K562 (cell line): ENCODE measurements at regions not wholly inside any gene's neighbourhood (a gene's known extent, or its start where the extent isn't known, plus 50 kb on each side); places are given as distances from the start of the nearest gene placed in this dataset.

ENCODE experiments used
- ATAC-seq: fragments of 200-7000 bp; cut with Tn5 transposase; 3 replicates; pipeline ENCODE4 v1.9.1; 2020; ENCODE audit warnings: moderate library complexity
- BruUV-seq: library from RNA; stranded (reverse); fragments of 400-500 nt; replicated peaks from 2 replicates; lab custom pipeline; 2021; lab: Mats Ljungman, UMichigan
- CTCF ChIA-PET: fragments of 300-600 bp; formaldehyde crosslinking; extraction: SDS; loops from one replicate; lab custom pipeline; 2021; ENCODE audit warnings: low intra/inter-chr PET ratio; lab: Yijun Ruan, JAX
- POLR2A ChIA-PET: fragments of 300-600, 350-650 bp; sonication (Branson Sonifier 250); formaldehyde crosslinking; extraction: SDS; loops from one replicate; lab custom pipeline; 2021; ENCODE audit warnings: antibody characterized with exemption, inconsistent platforms; lab: Yijun Ruan, JAX
- DNase-seq, 4 experiments: peaks; one replicate each; pipeline versions ENCODE4 v3.0.0 to v3.0.0-alpha.2; 2011 to 2018; ENCODE audit warnings: low spot score in 3 of 4, mixed read lengths in 3 of 4; ENCODE audit errors: extremely low read depth in 1 of 4
- FAIRE-seq: peaks from 2 replicates; lab custom pipeline; 2011; peaks lifted over from hg19 to GRCh38; lab: Jason Lieb, UNC
- H2AFZ ChIP-seq: 2 replicates; pipeline ENCODE4 v1.6.0; 2011; ENCODE audit warnings: low read depth, low read length, control low read depth, inconsistent platforms
- H3K27ac ChIP-seq: fragments of 200-600 bp; 3 replicates; pipeline ENCODE4 v1.8.0; 2011; ENCODE audit warnings: low read depth, mild to moderate bottlenecking, control low read depth, inconsistent platforms, low read length, moderate library complexity, mixed read lengths; ENCODE audit errors: extremely low read depth
- H3K27me3 ChIP-seq, 2 experiments: fragments of 300-600 bp in 1 of 2; 2 replicates in 1 of 2; 3 replicates in 1 of 2; pipeline versions ENCODE4 v1.6.0 to v1.8.0; 2011; ENCODE audit warnings: inconsistent platforms in 2 of 2, low read length in 2 of 2, mild to moderate bottlenecking in 1 of 2, mixed read lengths in 1 of 2, moderate library complexity in 1 of 2; ENCODE audit not compliant: control insufficient read depth in 2 of 2, insufficient read depth in 2 of 2
- H3K36me3 ChIP-seq: fragments of 300-600 bp; 3 replicates; pipeline ENCODE4 v1.8.0; 2011; ENCODE audit warnings: mild to moderate bottlenecking, low read length, inconsistent platforms; ENCODE audit not compliant: control insufficient read depth, insufficient read depth
- H3K4me1 ChIP-seq, 2 experiments: fragments of 200-600 bp in 1 of 2; replicated peaks in 1 of 2; 2 replicates in 1 of 2; 3 replicates in 1 of 2; pipeline versions ENCODE4 v1.5.1 to v1.8.0; 2011; ENCODE audit warnings: inconsistent platforms in 2 of 2, low read length in 2 of 2, mild to moderate bottlenecking in 1 of 2, mixed read lengths in 1 of 2, moderate library complexity in 1 of 2; ENCODE audit not compliant: control insufficient read depth in 2 of 2, insufficient read depth in 2 of 2
- H3K4me2 ChIP-seq: 2 replicates; pipeline ENCODE4 v1.6.1; 2011; ENCODE audit warnings: low read length, control low read depth, inconsistent platforms, mixed read lengths; ENCODE audit not compliant: insufficient read depth
- H3K4me3 ChIP-seq: fragments of 200-600 bp; sonication (generic), shearing (Covaris generic); 2 replicates; pipeline ENCODE4 v1.5.1; 2016; ENCODE audit warnings: control low read depth, inconsistent platforms
- H3K79me2 ChIP-seq: fragments of 200-600 bp; 3 replicates; pipeline ENCODE4 v1.8.0; 2011; ENCODE audit warnings: low read length, inconsistent platforms; ENCODE audit not compliant: control insufficient read depth, insufficient read depth
- H3K9ac ChIP-seq, 2 experiments: 2 replicates each; pipeline versions ENCODE4 v1.6.0 to v1.6.1; 2011; ENCODE audit warnings: low read depth in 2 of 2, low read length in 2 of 2, control low read depth in 1 of 2, inconsistent platforms in 1 of 2, mild to moderate bottlenecking in 1 of 2, mixed read lengths in 1 of 2; ENCODE audit not compliant: insufficient read depth in 1 of 2
- H3K9me1 ChIP-seq: one replicate; pipeline ENCODE4 v1.6.0; 2011; ENCODE audit warnings: inconsistent platforms, mild to moderate bottlenecking, low read length, moderate library complexity; ENCODE audit not compliant: control insufficient read depth, insufficient read depth
- H3K9me3 ChIP-seq: replicated peaks from 2 replicates; pipeline ENCODE4 v1.5.1; 2011; ENCODE audit warnings: low read depth, low read length, inconsistent platforms; ENCODE audit not compliant: control insufficient read depth, insufficient read depth
- H4K20me1 ChIP-seq: replicated peaks from 2 replicates; pipeline ENCODE4 v1.6.1; 2011; ENCODE audit warnings: low read length, inconsistent platforms, mixed read lengths; ENCODE audit not compliant: control insufficient read depth, insufficient read depth
- BHLHE40 ChIP-seq: IDR thresholded peaks from 2 replicates; pipeline ENCODE4 v1.6.1; 2011; ENCODE audit warnings: low read length, improper control_type of control experiment
- CTBP1 ChIP-seq: fragments of 450-650 bp; IDR thresholded peaks from 2 replicates; pipeline ENCODE4 v1.6.1; 2016; ENCODE audit warnings: borderline replicate concordance
- FOXK2 ChIP-seq, 2 experiments: fragments of 450-650 bp; IDR thresholded peaks in 1 of 2; conservative IDR thresholded peaks in 1 of 2; 2 replicates each; pipeline ENCODE4 v1.6.1; 2016; ENCODE audit warnings: low read depth in 2 of 2, mild to moderate bottlenecking in 1 of 2
- FOXP1 ChIP-seq: sonication (generic); formaldehyde crosslinking; IDR thresholded peaks from 2 replicates; pipeline ENCODE4 v1.8.0; 2022; ENCODE audit warnings: mild to moderate bottlenecking, missing genetic modification reagents
- MAZ ChIP-seq, 2 experiments: fragments of 450-650 bp in 1 of 2; sonication (generic) in 1 of 2; formaldehyde crosslinking; IDR thresholded peaks in 1 of 2; conservative IDR thresholded peaks in 1 of 2; 2 replicates each; pipeline versions ENCODE4 v1.4.0 to v1.5.0; 2020; ENCODE audit warnings: mild to moderate bottlenecking in 1 of 2, missing genetic modification reagents in 1 of 2
- RAD21 ChIP-seq, 2 experiments: fragments of 250-450 bp in 1 of 2; fragments of 450-650 bp in 1 of 2; sonication (Bioruptor Pico) in 1 of 2; formaldehyde crosslinking in 1 of 2; IDR thresholded peaks in 1 of 2; conservative IDR thresholded peaks in 1 of 2; 2 replicates each; pipeline versions ENCODE4 v1.4.0 to v1.8.0; 2020 to 2022; ENCODE audit warnings: mild to moderate bottlenecking in 2 of 2, moderate library complexity in 1 of 2
- ZNF165 ChIP-seq: fragments of 250-450 bp; sonication (Bioruptor Pico); IDR thresholded peaks from 2 replicates; pipeline ENCODE4 v1.4.0; 2020; ENCODE audit warnings: borderline replicate concordance
- WGBS: fragments of 100-300 bp; shearing (Covaris generic); methylation state at CpG from one replicate; pipeline ENCODE4 v1.1.6; 2016; ENCODE audit warnings: low coverage, mixed read lengths; ENCODE audit not compliant: insufficient coverage; ENCODE audit errors: missing lambda C conversion rate; 5-methylcytosine and 5-hydroxymethylcytosine counted together
- in situ Hi-C: fragments of 300-500 bp; cut with MboI; formaldehyde crosslinking; loops from 4 replicates; pipeline ENCODE4 v1.15.0; 2018; ENCODE audit warnings: inconsistent platforms, mixed read lengths
- intact Hi-C: fragments of 100-400 bp; cut with micrococcal nuclease; formaldehyde crosslinking; loops from 2 replicates; pipeline ENCODE4 v1.14.2; 2022
- TF ChIP-seq, protein P1 (sequence below), 3 experiments: IDR thresholded peaks in 2 of 3; conservative IDR thresholded peaks in 1 of 3; 2 replicates each; pipeline ENCODE4 v1.5.1; 2011 to 2012; ENCODE audit warnings: low read length in 3 of 3, mild to moderate bottlenecking in 3 of 3, control low read depth in 2 of 3, improper control_type of control experiment in 1 of 3, inconsistent platforms in 1 of 3, low read depth in 1 of 3, mixed read lengths in 1 of 3, moderate library complexity in 1 of 3; ENCODE audit not compliant: insufficient read depth in 2 of 3
- TF ChIP-seq, protein P2 (sequence below): fragments of 250-450 bp; sonication (Bioruptor Pico); IDR thresholded peaks from 2 replicates; pipeline ENCODE4 v1.9.0; 2021; ENCODE audit warnings: mild to moderate bottlenecking

DNA sequence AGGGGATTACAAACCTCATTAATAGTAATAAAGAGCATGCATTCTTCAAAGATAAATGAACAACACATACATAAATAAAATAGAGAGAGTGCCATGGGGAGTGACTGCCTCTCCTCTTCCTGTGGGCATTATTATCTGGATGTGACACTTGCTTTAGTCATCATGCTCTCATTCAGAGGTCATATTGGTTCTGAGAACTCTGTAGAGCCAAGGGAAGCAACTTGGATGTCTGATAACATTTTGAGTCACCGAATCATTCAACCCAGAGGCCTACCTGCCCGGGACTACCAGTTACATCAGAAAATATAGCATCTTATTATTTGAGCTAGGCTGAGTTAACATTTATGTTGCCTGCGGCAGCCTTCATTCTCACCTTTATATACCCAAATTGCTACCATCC lies 489.5 kb downstream of the STIM2 start (continued):
- no peak for TF ChIP-seq MAZ (CRISPR knock-in tag; conservative IDR thresholded peaks at IDR 0.05 in 1 of 2, IDR thresholded peaks at IDR 0.05 in 1 of 2)
- TF ChIP-seq CTBP1, result no peak
- no peak for TF ChIP-seq BHLHE40

- 4% methylated on average over 6 of the region's 6 CpGs for WGBS
- FAIRE-seq (no peak), ATAC-seq (no peak), DNase-seq (no peak)
- intact Hi-C loops (no loop called here), in situ Hi-C loops (no loop called here)
- CTCF ChIA-PET, result no interaction called here
- Histone ChIP-seq H3K27ac (no peak overlapping the region), H3K4me1 (no peaks in the 10 kb centered on the region), H2AFZ (no peak overlapping the region), H3K79me2 (no peaks in the 10 kb centered on the region), H3K36me3 (no peaks in the 10 kb centered on the region), H3K4me3 (no peak overlapping the region), H4K20me1 (no peaks in the 10 kb centered on the region), H3K9me3 (no peaks in the 10 kb centered on the region), H3K27me3 (no peaks in the 10 kb centered on the region), H3K9me1 (no peaks in the 10 kb centered on the region), H3K4me2 (no peak overlapping the region), H3K9ac (no peak overlapping the region)
- no peak for TF ChIP-seq FOXP1 (CRISPR knock-in tag)
- TF ChIP-seq ZNF165 (CRISPR knock-in tag), result no peak
- TF ChIP-seq, protein P1, sequence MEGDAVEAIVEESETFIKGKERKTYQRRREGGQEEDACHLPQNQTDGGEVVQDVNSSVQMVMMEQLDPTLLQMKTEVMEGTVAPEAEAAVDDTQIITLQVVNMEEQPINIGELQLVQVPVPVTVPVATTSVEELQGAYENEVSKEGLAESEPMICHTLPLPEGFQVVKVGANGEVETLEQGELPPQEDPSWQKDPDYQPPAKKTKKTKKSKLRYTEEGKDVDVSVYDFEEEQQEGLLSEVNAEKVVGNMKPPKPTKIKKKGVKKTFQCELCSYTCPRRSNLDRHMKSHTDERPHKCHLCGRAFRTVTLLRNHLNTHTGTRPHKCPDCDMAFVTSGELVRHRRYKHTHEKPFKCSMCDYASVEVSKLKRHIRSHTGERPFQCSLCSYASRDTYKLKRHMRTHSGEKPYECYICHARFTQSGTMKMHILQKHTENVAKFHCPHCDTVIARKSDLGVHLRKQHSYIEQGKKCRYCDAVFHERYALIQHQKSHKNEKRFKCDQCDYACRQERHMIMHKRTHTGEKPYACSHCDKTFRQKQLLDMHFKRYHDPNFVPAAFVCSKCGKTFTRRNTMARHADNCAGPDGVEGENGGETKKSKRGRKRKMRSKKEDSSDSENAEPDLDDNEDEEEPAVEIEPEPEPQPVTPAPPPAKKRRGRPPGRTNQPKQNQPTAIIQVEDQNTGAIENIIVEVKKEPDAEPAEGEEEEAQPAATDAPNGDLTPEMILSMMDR (IDR thresholded peaks at IDR 0.05 in 2 of 3, conservative IDR thresholded peaks at IDR 0.05 in 1 of 3; ENCODE audit: insufficient read depth in 2 of 3, low read depth in 1 of 3, low read length in 3 of 3), result peak in 1 of 3 experiments; percentile 29; a peak in 2 of 6 replicates
- no peak for TF ChIP-seq FOXK2 (conservative IDR thresholded peaks at IDR 0.05 in 1 of 2, IDR thresholded peaks at IDR 0.05 in 1 of 2; ENCODE audit: low read depth in 2 of 2)
- TF ChIP-seq, protein P2, sequence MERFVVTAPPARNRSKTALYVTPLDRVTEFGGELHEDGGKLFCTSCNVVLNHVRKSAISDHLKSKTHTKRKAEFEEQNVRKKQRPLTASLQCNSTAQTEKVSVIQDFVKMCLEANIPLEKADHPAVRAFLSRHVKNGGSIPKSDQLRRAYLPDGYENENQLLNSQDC (CRISPR knock-in tag), result no peak
- peak; percentile 21 to 44; a peak in 2 of 4 replicates for TF ChIP-seq RAD21 (CRISPR knock-in tag; conservative IDR thresholded peaks at IDR 0.05 in 1 of 2, IDR thresholded peaks at IDR 0.05 in 1 of 2)
- POLR2A ChIA-PET, result no interaction called here
- BruUV-seq, result no TSS peak
Observed at GRCh38 chr4:27357283-27357682, 496.6 kb downstream of the STIM2 start.
